HepG2 (cell line): ENCODE measurements at regions not wholly inside any gene's neighbourhood (a gene's known extent, or its start where the extent isn't known, plus 50 kb on each side); places are given as distances from the start of the nearest gene placed in this dataset.

Experiments used
- CREBL2 ChIP-seq: sonication (generic); formaldehyde crosslinking; IDR thresholded peaks from 2 replicates; pipeline ENCODE4 v1.8.1; 2023; ENCODE audit warnings: missing genetic modification reagents, mild to moderate bottlenecking, borderline replicate concordance
- DDIT3 ChIP-seq: sonication (generic); formaldehyde crosslinking; IDR thresholded peaks from 2 replicates; pipeline ENCODE4 v1.4.0; 2020; ENCODE audit warnings: mild to moderate bottlenecking, missing genetic modification reagents
- DZIP1 ChIP-seq: sonication (generic); formaldehyde crosslinking; IDR thresholded peaks from 2 replicates; pipeline ENCODE4 v1.5.0; 2020; ENCODE audit warnings: mild to moderate bottlenecking, missing genetic modification reagents
- FUBP1 ChIP-seq: sonication (generic); formaldehyde crosslinking; IDR thresholded peaks from 2 replicates; pipeline ENCODE4 v1.5.1; 2020; ENCODE audit warnings: missing genetic modification reagents, mild to moderate bottlenecking, borderline replicate concordance
- GPN1 ChIP-seq: sonication (generic); formaldehyde crosslinking; IDR thresholded peaks from 2 replicates; pipeline ENCODE4 v1.5.1; 2020; ENCODE audit warnings: missing genetic modification reagents, borderline replicate concordance
- HDAC6 ChIP-seq: fragments of 200-600 bp; sonication (generic); IDR thresholded peaks from 2 replicates; pipeline ENCODE4 v1.7.0; 2017; ENCODE audit warnings: mild to moderate bottlenecking, antibody characterized with exemption, low read length, low read depth
- HIVEP1 ChIP-seq: sonication (generic); formaldehyde crosslinking; IDR thresholded peaks from 2 replicates; pipeline ENCODE4 v1.4.0; 2020; ENCODE audit warnings: mild to moderate bottlenecking, missing genetic modification reagents
- HNRNPK ChIP-seq: fragments of 200-400 bp; formaldehyde crosslinking; IDR thresholded peaks from 2 replicates; pipeline ENCODE4 v1.6.1; 2018; ENCODE audit warnings: low read length, low read depth, moderate library complexity, mild to moderate bottlenecking; ENCODE audit not compliant: poor library complexity, severe bottlenecking
- KMT2A ChIP-seq: sonication (generic); formaldehyde crosslinking; IDR thresholded peaks from 2 replicates; pipeline ENCODE4 v1.4.0; 2020; ENCODE audit warnings: missing genetic modification reagents
- MXD1 ChIP-seq: sonication (generic); formaldehyde crosslinking; IDR thresholded peaks from 2 replicates; pipeline ENCODE4 v1.4.0; 2020; ENCODE audit warnings: mild to moderate bottlenecking, missing genetic modification reagents
- MXD3 ChIP-seq: IDR thresholded peaks from 2 replicates; pipeline ENCODE4 v1.6.1; 2016; ENCODE audit warnings: mild to moderate bottlenecking, missing biosample characterization, missing genetic modification reagents
- NR1H2 ChIP-seq: sonication (generic); formaldehyde crosslinking; IDR thresholded peaks from 2 replicates; pipeline ENCODE4 v1.8.1; 2022; ENCODE audit warnings: low read depth, missing genetic modification reagents, borderline replicate concordance
- NR2F1 ChIP-seq, 2 experiments: fragments of 450-650 bp in 1 of 2; formaldehyde crosslinking in 1 of 2; IDR thresholded peaks; 2 replicates each; pipeline versions ENCODE4 v1.5.0 to v1.6.1; 2016 to 2020; ENCODE audit warnings: mild to moderate bottlenecking in 1 of 2, missing compliant biosample characterization in 1 of 2, missing genetic modification reagents in 1 of 2, moderate library complexity in 1 of 2
- TAF15 ChIP-seq: fragments of 200-400 bp; formaldehyde crosslinking; IDR thresholded peaks from one replicate; pipeline ENCODE4 v1.6.1; 2018; ENCODE audit warnings: mild to moderate bottlenecking, low read depth, low read length; ENCODE audit not compliant: poor library complexity, severe bottlenecking
- TP53 ChIP-seq: sonication (generic); formaldehyde crosslinking; conservative IDR thresholded peaks from 2 replicates; pipeline ENCODE4 v1.4.0; 2020; ENCODE audit warnings: missing genetic modification reagents
- ZFP90 ChIP-seq: sonication (generic); formaldehyde crosslinking; IDR thresholded peaks from 2 replicates; pipeline ENCODE4 v1.8.0; 2022; ENCODE audit warnings: missing genetic modification reagents, mild to moderate bottlenecking, inconsistent platforms, borderline replicate concordance
- ZNF101 ChIP-seq: sonication (generic); formaldehyde crosslinking; IDR thresholded peaks from 2 replicates; pipeline ENCODE4 v1.4.0; 2020; ENCODE audit warnings: mild to moderate bottlenecking, low read depth, missing genetic modification reagents, borderline replicate concordance
- ZNF136 ChIP-seq: sonication (generic); formaldehyde crosslinking; IDR thresholded peaks from 2 replicates; pipeline ENCODE4 v1.8.1; 2022; ENCODE audit warnings: low read depth, mild to moderate bottlenecking, moderate library complexity, missing genetic modification reagents
- ZNF556 ChIP-seq: sonication (generic); formaldehyde crosslinking; IDR thresholded peaks from 2 replicates; pipeline ENCODE4 v1.4.0; 2020; ENCODE audit warnings: mild to moderate bottlenecking, missing genetic modification reagents, borderline replicate concordance
- ZNF792 ChIP-seq: IDR thresholded peaks from 2 replicates; pipeline ENCODE4 v1.6.1; 2016
- ZNF841 ChIP-seq: sonication (generic); formaldehyde crosslinking; IDR thresholded peaks from 2 replicates; pipeline ENCODE4 v1.8.1; 2023; ENCODE audit warnings: missing genetic modification reagents, borderline replicate concordance
- ZNF891 ChIP-seq: sonication (generic); formaldehyde crosslinking; IDR thresholded peaks from 2 replicates; pipeline ENCODE4 v1.5.0; 2020; ENCODE audit warnings: mild to moderate bottlenecking, missing genetic modification reagents

GRCh38 chr16:14337303-14338191, 266.4 kb downstream of the MRTFB start (continued):
- TF ChIP-seq HNRNPK (no peak), HDAC6 (no peak), MXD3 (peak; percentile 85; the same call in 1 of the 2 replicates), GPN1 (CRISPR knock-in tag) (peak; percentile 33; the same call in 1 of the 2 replicates), ZNF556 (peak; percentile 73), CREBL2 (no peak), ZNF891 (CRISPR knock-in tag) (peak; percentile 61; the same call in 1 of the 2 replicates), ZNF101 (CRISPR knock-in tag) (no peak), DZIP1 (CRISPR knock-in tag) (peak; percentile 56; the same call in 1 of the 2 replicates), ZFP90 (CRISPR knock-in tag) (peak; percentile 82; the same call in 1 of the 2 replicates), ZNF841 (CRISPR knock-in tag) (no peak), ZNF792 (CRISPR knock-in tag) (peak; percentile 86), NR1H2 (CRISPR knock-in tag) (0 out of 2 replicates have a peak, but pooled peaks have one; percentile 55), DDIT3 (CRISPR knock-in tag) (no peak), ZNF136 (CRISPR knock-in tag) (no peak; the same call in 1 of the 2 replicates), TP53 (0 out of 2 replicates have a peak, but pooled peaks have one; percentile 63), HIVEP1 (CRISPR knock-in tag) (0 out of 2 replicates have a peak, but pooled peaks have one; percentile 38), FUBP1 (CRISPR knock-in tag) (no peak), MXD1 (CRISPR knock-in tag) (peak; percentile 84), NR2F1 (CRISPR knock-in tag; IDR thresholded peaks at IDR 0.05) (no peak), KMT2A (CRISPR knock-in tag) (peak; percentile 56; the same call in 1 of the 2 replicates), TAF15 (no peak)
